Fibroblast of lung (primary cell): ENCODE measurements at regions not wholly inside any gene's neighbourhood (a gene's known extent, or its start where the extent isn't known, plus 50 kb on each side); places are given as distances from the start of the nearest gene placed in this dataset.
"Not testable (repeated sequence)": the region's sequence is repeated elsewhere in the genome, so short reads cannot be mapped to it uniquely, and the experiment has no call there.

Experiments used
- CTCF ChIP-seq, 2 donors: IDR thresholded peaks in 1 of 2; conservative IDR thresholded peaks in 1 of 2; 1 replicate in 1 of 2; 2 replicates in 1 of 2; pipeline ENCODE4 v1.5.1; 2011 to 2012; ENCODE audit warnings: low read length in 2 of 2, control low read depth in 1 of 2, inconsistent platforms in 1 of 2, low read depth in 1 of 2, mild to moderate bottlenecking in 1 of 2
- EZH2 ChIP-seq: IDR thresholded peaks from 2 replicates; pipeline ENCODE4 v1.5.1; 2012; ENCODE audit warnings: low read length, control low read depth, mild to moderate bottlenecking; ENCODE audit errors: missing control alignments

GRCh38 chr16:35170061-35170460, 1710.6 kb downstream of the TP53TG3F start:
- not testable (repeated sequence) for TF ChIP-seq EZH2; CTCF (conservative IDR thresholded peaks at IDR 0.05 in 1 of 2, IDR thresholded peaks at IDR 0.05 in 1 of 2; ENCODE audit: low read depth in 1 of 2, low read length in 2 of 2)
